Parathyroid adenoma (tissue), 2 donors: ENCODE measurements at regions not wholly inside any gene's neighbourhood (a gene's known extent, or its start where the extent isn't known, plus 50 kb on each side); places are given as distances from the start of the nearest gene placed in this dataset.

ENCODE experiments used
- H2AFZ ChIP-seq: fragments of 300-600 bp; sonication (generic); one replicate; pipeline ENCODE4 v1.7.0; 2017; ENCODE audit warnings: antibody characterized with exemption, mild to moderate bottlenecking
- H3K27ac ChIP-seq: fragments of 300-600 bp; sonication (generic); one replicate; pipeline ENCODE4 v1.7.0; 2017
- H3K27me3 ChIP-seq: fragments of 300-600 bp; sonication (generic); one replicate; pipeline ENCODE4 v1.7.0; 2017; ENCODE audit warnings: low read length; ENCODE audit not compliant: control insufficient read depth, insufficient read depth
- H3K36me3 ChIP-seq: fragments of 300-600 bp; sonication (generic); one replicate; pipeline ENCODE4 v1.7.0; 2017; ENCODE audit warnings: low read length; ENCODE audit not compliant: control insufficient read depth, insufficient read depth
- H3K4me1 ChIP-seq: fragments of 300-600 bp; sonication (generic); one replicate; pipeline ENCODE4 v1.7.0; 2017; ENCODE audit warnings: control low read depth
- H3K4me2 ChIP-seq: fragments of 300-600 bp; sonication (generic); one replicate; pipeline ENCODE4 v1.7.0; 2017; ENCODE audit warnings: low read length
- H3K4me3 ChIP-seq: fragments of 300-600 bp; sonication (generic); one replicate; pipeline ENCODE4 v1.7.0; 2017; ENCODE audit warnings: low read depth, low read length
- H3K79me2 ChIP-seq: fragments of 300-600 bp; sonication (generic); one replicate; pipeline ENCODE4 v1.7.0; 2017; ENCODE audit warnings: control low read depth
- H3K9ac ChIP-seq: fragments of 300-600 bp; sonication (generic); one replicate; pipeline ENCODE4 v1.7.0; 2017; ENCODE audit warnings: mild to moderate bottlenecking
- H3K9me3 ChIP-seq: fragments of 300-600 bp; sonication (generic); one replicate; pipeline ENCODE4 v1.7.0; 2017; ENCODE audit warnings: low read length; ENCODE audit not compliant: control insufficient read depth
- TF ChIP-seq, protein P1 (sequence below): fragments of 300-600 bp; sonication (generic); IDR thresholded peaks from one replicate; pipeline ENCODE4 v1.7.0; 2017; ENCODE audit warnings: antibody characterized with exemption, mild to moderate bottlenecking
- donor health status: primary hyperparathyroidism.

DNA sequence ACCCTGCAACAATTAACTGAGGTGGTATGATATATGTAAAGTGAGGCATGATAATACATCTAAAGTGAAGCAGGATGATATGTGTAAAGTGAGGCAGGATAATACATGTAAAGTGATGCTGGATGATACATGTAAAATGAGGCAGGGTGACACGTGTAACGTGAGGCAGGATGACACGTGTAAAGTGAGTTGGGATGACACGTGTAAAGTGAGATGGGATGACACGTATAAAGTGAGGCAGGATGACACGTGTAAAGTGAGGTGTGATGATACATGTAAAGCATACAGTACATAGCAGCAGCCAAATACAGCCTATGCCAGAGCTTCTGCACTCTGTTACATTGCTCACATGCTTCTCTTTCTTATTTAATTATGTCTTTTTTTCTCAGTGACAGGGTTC lies 184.4 kb upstream of the FOXF1 start:
- H3K27me3 ChIP-seq = no peaks in the 10 kb centered on the region

DNA sequence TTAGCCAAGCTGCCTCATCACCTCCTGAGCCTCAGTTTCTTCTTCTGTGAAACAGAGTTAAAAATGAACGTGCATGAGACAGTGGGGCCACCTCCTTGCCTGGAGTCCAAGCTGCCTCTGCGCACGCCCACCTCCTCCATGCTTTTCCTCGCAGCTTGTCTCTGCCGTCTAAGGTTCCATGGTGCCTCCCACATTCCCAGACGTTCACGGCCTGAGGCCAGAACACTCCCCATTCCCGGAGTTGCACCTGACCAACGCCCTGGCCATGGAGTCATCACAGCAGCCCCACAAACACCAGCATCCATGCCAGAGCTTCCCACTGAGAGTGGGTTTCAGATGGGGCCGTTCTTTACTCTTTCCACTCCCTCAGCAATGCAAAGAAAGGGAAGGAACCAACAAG lies 183.0 kb upstream of the FOXF1 start:
- TF ChIP-seq, protein P1, sequence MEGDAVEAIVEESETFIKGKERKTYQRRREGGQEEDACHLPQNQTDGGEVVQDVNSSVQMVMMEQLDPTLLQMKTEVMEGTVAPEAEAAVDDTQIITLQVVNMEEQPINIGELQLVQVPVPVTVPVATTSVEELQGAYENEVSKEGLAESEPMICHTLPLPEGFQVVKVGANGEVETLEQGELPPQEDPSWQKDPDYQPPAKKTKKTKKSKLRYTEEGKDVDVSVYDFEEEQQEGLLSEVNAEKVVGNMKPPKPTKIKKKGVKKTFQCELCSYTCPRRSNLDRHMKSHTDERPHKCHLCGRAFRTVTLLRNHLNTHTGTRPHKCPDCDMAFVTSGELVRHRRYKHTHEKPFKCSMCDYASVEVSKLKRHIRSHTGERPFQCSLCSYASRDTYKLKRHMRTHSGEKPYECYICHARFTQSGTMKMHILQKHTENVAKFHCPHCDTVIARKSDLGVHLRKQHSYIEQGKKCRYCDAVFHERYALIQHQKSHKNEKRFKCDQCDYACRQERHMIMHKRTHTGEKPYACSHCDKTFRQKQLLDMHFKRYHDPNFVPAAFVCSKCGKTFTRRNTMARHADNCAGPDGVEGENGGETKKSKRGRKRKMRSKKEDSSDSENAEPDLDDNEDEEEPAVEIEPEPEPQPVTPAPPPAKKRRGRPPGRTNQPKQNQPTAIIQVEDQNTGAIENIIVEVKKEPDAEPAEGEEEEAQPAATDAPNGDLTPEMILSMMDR = no peak
- Histone ChIP-seq H2AFZ (no peak overlapping the region), H3K4me2 (no peak overlapping the region), H3K4me1 (no peaks in the 10 kb centered on the region), H3K9ac (no peak overlapping the region), H3K27me3 (no peaks in the 10 kb centered on the region), H3K27ac (no peak overlapping the region), H3K36me3 (no peaks in the 10 kb centered on the region), H3K79me2 (no peaks in the 10 kb centered on the region), H3K9me3 (no peaks in the 10 kb centered on the region), H3K4me3 (no peak overlapping the region)

More for the DNA sequence above, 184.4 kb upstream of the FOXF1 start:
- no peaks in the 10 kb centered on the region for H3K79me2 ChIP-seq
- TF ChIP-seq, protein P1 = no peak
- H3K36me3 ChIP-seq = no peaks in the 10 kb centered on the region
- H3K4me1 ChIP-seq = no peaks in the 10 kb centered on the region
- no peak overlapping the region for H3K27ac ChIP-seq
- no peak overlapping the region for H2AFZ ChIP-seq
- H3K4me3 ChIP-seq = no peak overlapping the region
- H3K9me3 ChIP-seq = no peaks in the 10 kb centered on the region
- no peak overlapping the region for H3K4me2 ChIP-seq
- no peak overlapping the region for H3K9ac ChIP-seq

DNA sequence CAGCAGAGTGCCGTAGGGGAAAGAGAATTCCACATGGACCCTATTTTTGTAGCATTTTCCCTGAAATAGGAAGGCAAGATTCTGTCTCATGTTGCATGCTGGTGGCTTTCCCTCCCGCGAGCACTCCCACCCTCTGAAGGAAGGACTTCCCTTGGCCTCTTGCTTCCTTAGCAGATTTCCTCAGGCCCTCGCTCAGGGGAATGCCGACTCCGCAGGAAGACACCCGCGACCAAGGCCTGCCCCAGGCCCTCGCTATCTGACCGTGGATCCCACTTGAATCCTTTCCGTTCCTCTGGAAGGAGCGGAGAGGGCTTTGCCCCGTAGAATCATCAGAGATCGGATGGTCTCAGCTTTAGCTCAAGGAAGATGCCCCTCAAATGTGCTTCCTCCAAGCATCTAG lies 179.4 kb upstream of the FOXF1 start:
- Histone ChIP-seq H3K9me3 (no peaks in the 10 kb centered on the region), H3K27ac (no peak overlapping the region), H3K9ac (no peak overlapping the region), H3K4me3 (no peak overlapping the region), H3K79me2 (no peaks in the 10 kb centered on the region), H3K27me3 (no peaks in the 10 kb centered on the region), H3K4me2 (no peak overlapping the region), H3K36me3 (no peaks in the 10 kb centered on the region), H2AFZ (no peak overlapping the region), H3K4me1 (no peaks in the 10 kb centered on the region)
- TF ChIP-seq, protein P1 = no peak

DNA sequence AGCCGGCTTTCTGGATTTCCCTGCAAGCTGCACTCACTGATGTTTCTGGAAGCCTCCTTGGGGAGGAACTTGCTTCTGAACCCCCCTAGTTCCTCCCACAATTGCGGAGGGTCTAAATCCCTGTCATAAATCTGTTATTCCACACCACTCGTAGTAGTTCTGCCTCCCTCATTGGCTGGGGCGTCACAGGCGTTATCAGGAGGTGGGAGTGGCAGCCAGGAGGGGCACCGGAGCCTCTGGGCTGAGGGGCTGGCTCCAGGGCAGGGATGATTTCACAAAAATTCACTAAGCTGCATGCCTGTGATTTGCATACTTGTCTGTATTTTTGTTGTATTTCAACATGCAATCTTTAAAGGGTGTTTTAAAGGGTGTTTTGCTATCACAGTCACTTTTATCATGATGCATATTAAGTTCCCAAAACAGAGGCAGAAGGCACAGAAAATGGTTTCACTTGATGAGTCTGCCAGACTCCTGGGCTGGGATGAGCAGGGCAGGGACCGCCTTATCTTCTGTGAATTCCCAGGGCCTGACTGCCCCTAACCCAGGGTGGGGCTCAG lies 176.2 kb upstream of the FOXF1 start:
- Histone ChIP-seq H3K27me3 (no peaks in the 10 kb centered on the region), H3K9me3 (no peaks in the 10 kb centered on the region)
- TF ChIP-seq, protein P1 = no peak

More for the DNA sequence above, 176.2 kb upstream of the FOXF1 start:
- no peak overlapping the region for H3K9ac ChIP-seq
- no peak overlapping the region for H2AFZ ChIP-seq
- no peak overlapping the region for H3K4me3 ChIP-seq
- H3K79me2 ChIP-seq = no peaks in the 10 kb centered on the region
- H3K4me2 ChIP-seq = no peak overlapping the region
- H3K36me3 ChIP-seq = no peaks in the 10 kb centered on the region
- H3K4me1 ChIP-seq = no peaks in the 10 kb centered on the region
- no peak overlapping the region for H3K27ac ChIP-seq
